Lower lobe of right lung (tissue), 2 donors: ENCODE measurements at regions not wholly inside any gene's neighbourhood (a gene's known extent, or its start where the extent isn't known, plus 50 kb on each side); places are given as distances from the start of the nearest gene placed in this dataset.

Experiments used
- ATAC-seq, 2 donors: fragments of 200-7000 bp; cut with Tn5 transposase; one replicate each; pipeline ENCODE4 v1.9.1; 2020 to 2022; ENCODE audit warnings: mild to moderate bottlenecking in 2 of 2, moderate library complexity in 2 of 2
- DNase-seq: peaks from one replicate; pipeline ENCODE4 v3.0.0-alpha.2; 2020
- H3K27ac ChIP-seq: fragments of 200-600 bp; one replicate; pipeline ENCODE4 v1.8.0; 2022
- H3K27me3 ChIP-seq: fragments of 200-600 bp; one replicate; pipeline ENCODE4 v1.8.0; 2022; ENCODE audit warnings: low read depth
- H3K36me3 ChIP-seq: fragments of 200-600 bp; one replicate; pipeline ENCODE4 v1.8.0; 2022; ENCODE audit warnings: mild to moderate bottlenecking
- H3K4me1 ChIP-seq: fragments of 200-600 bp; one replicate; pipeline ENCODE4 v1.8.0; 2022
- H3K4me3 ChIP-seq: fragments of 200-600 bp; one replicate; pipeline ENCODE4 v1.8.0; 2022; ENCODE audit warnings: mild to moderate bottlenecking
- H3K9me3 ChIP-seq: fragments of 200-600 bp; one replicate; pipeline ENCODE4 v1.8.0; 2022
- CTCF ChIP-seq: fragments of 200-600 bp; IDR thresholded peaks from one replicate; pipeline ENCODE4 v1.8.0; 2022; ENCODE audit warnings: antibody characterized with exemption, mild to moderate bottlenecking
- intact Hi-C: fragments of 100-400 bp; cut with DNase I; formaldehyde crosslinking; loops from one replicate; pipeline ENCODE4 v1.11.0; 2022
- donor health status: DM: no; HTN: yes; CAD: no; lungs with severe emphysema.

GRCh38 chr22:48426466-48427380, 1401.0 kb downstream of the BRD1 start:
- DNase-seq (no peak), ATAC-seq (no peak)
- Histone ChIP-seq H3K36me3 (no peaks in the 10 kb centered on the region), H3K27ac (no peak overlapping the region), H3K9me3 (no peaks in the 10 kb centered on the region), H3K27me3 (no peaks in the 10 kb centered on the region), H3K4me3 (no peak overlapping the region), H3K4me1 (no peaks in the 10 kb centered on the region)
- intact Hi-C loops, result no loop called here
- no peak for TF ChIP-seq CTCF

- intact Hi-C loops, result no loop called here
- H3K4me3 ChIP-seq, result no peak overlapping the region
- H3K27me3 ChIP-seq, result no peaks in the 10 kb centered on the region
- no peaks in the 10 kb centered on the region for H3K9me3 ChIP-seq
- no peaks in the 10 kb centered on the region for H3K36me3 ChIP-seq
- no peak for DNase-seq
- no peak overlapping the region for H3K27ac ChIP-seq
- H3K4me1 ChIP-seq, result no peaks in the 10 kb centered on the region
- no peak for ATAC-seq
- no peak for TF ChIP-seq CTCF
Observed at GRCh38 chr22:48425641-48426040, 1402.0 kb downstream of the BRD1 start.

GRCh38 chr22:48425091-48425506, 1402.6 kb downstream of the BRD1 start:
- no peak overlapping the region for H3K27ac ChIP-seq
- no peak for ATAC-seq

GRCh38 chr22:48424661-48425060, 1403.0 kb downstream of the BRD1 start:
- DNase-seq, result no peak
- Histone ChIP-seq H3K27me3 (no peaks in the 10 kb centered on the region), H3K27ac (no peak overlapping the region), H3K36me3 (no peaks in the 10 kb centered on the region), H3K9me3 (no peaks in the 10 kb centered on the region), H3K4me1 (no peaks in the 10 kb centered on the region), H3K4me3 (no peak overlapping the region)
- no peak for TF ChIP-seq CTCF
- intact Hi-C loops, result no loop called here
- ATAC-seq, result no peak

More at GRCh38 chr22:48425091-48425506, 1402.6 kb downstream of the BRD1 start:
- Histone ChIP-seq H3K4me3 (no peak overlapping the region), H3K27me3 (no peaks in the 10 kb centered on the region), H3K9me3 (no peaks in the 10 kb centered on the region), H3K4me1 (no peaks in the 10 kb centered on the region), H3K36me3 (no peaks in the 10 kb centered on the region)
- intact Hi-C loops, result no loop called here
- no peak for TF ChIP-seq CTCF
- no peak for DNase-seq

GRCh38 chr22:48424201-48424627, 1403.5 kb downstream of the BRD1 start:
- TF ChIP-seq CTCF, result no peak
- DNase-seq, result no peak
- intact Hi-C loops, result no loop called here
- Histone ChIP-seq H3K36me3 (no peaks in the 10 kb centered on the region), H3K27ac (no peak overlapping the region), H3K9me3 (no peaks in the 10 kb centered on the region), H3K4me1 (no peaks in the 10 kb centered on the region), H3K27me3 (no peaks in the 10 kb centered on the region), H3K4me3 (no peak overlapping the region)
- no peak for ATAC-seq
